IMR-90 (cell line): ENCODE measurements at regions not wholly inside any gene's neighbourhood (a gene's known extent, or its start where the extent isn't known, plus 50 kb on each side); places are given as distances from the start of the nearest gene placed in this dataset.

ENCODE experiments used
- ATAC-seq: fragments of 200-7000 bp; cut with Tn5 transposase; 2 replicates; pipeline ENCODE4 v1.9.1; 2020; ENCODE audit warnings: low read depth, mild to moderate bottlenecking, moderate library complexity
- BruUV-seq: library from RNA; stranded (reverse); fragments of 400-500 nt; replicated peaks from 2 replicates; lab custom pipeline; 2021; lab: Mats Ljungman, UMichigan
- CTCF ChIA-PET: fragments of 300-600 bp; formaldehyde crosslinking; extraction: SDS; loops from one replicate; lab custom pipeline; 2021; ENCODE audit warnings: antibody characterized with exemption; lab: Yijun Ruan, JAX
- POLR2A ChIA-PET: fragments of 300-600 bp; sonication (Branson Sonifier 250); formaldehyde crosslinking; loops from one replicate; lab custom pipeline; 2022; ENCODE audit warnings: antibody characterized with exemption; ENCODE audit not compliant: unreplicated experiment; lab: Charles Lee
- DNase-seq: peaks from one replicate; pipeline ENCODE4 v3.0.0; 2013
- H2AFZ ChIP-seq: replicated peaks from 2 replicates; pipeline ENCODE3; 2013; ENCODE audit warnings: low read length, mild to moderate bottlenecking; ENCODE audit not compliant: poor library complexity
- H2AK5ac ChIP-seq: 2 replicates; pipeline ENCODE4 v1.6.1; 2013; ENCODE audit warnings: low read depth, low read length, inconsistent platforms
- H2AK9ac ChIP-seq: replicated peaks from 2 replicates; pipeline ENCODE3; 2013; ENCODE audit warnings: mild to moderate bottlenecking, low read depth, low read length, moderate library complexity; ENCODE audit not compliant: poor library complexity
- H2BK120ac ChIP-seq: 2 replicates; pipeline ENCODE4 v1.6.1; 2013; ENCODE audit warnings: low read depth, low read length, inconsistent platforms
- H2BK15ac ChIP-seq: 3 replicates; pipeline ENCODE4 v1.6.1; 2013; ENCODE audit warnings: low read depth, low read length, inconsistent platforms
- H2BK20ac ChIP-seq: 2 replicates; pipeline ENCODE4 v1.6.1; 2013; ENCODE audit warnings: low read depth, mild to moderate bottlenecking, inconsistent platforms, low read length, moderate library complexity
- H2BK5ac ChIP-seq: 2 replicates; pipeline ENCODE4 v1.6.1; 2013; ENCODE audit warnings: mild to moderate bottlenecking, low read depth, low read length, inconsistent platforms; ENCODE audit not compliant: poor library complexity, severe bottlenecking
- H3K14ac ChIP-seq: replicated peaks from 2 replicates; pipeline ENCODE4 v1.6.1; 2013; ENCODE audit warnings: low read depth, low read length, inconsistent platforms
- H3K18ac ChIP-seq: 2 replicates; pipeline ENCODE4 v1.6.1; 2013; ENCODE audit warnings: low read depth, low read length, control low read depth
- H3K23ac ChIP-seq: 2 replicates; pipeline ENCODE4 v1.6.1; 2013; ENCODE audit warnings: low read depth, low read length, inconsistent platforms
- H3K27ac ChIP-seq: 2 replicates; pipeline ENCODE4 v1.5.1; 2013; ENCODE audit warnings: mild to moderate bottlenecking, control low read depth, low read length; ENCODE audit not compliant: insufficient read depth
- H3K27me3 ChIP-seq: 2 replicates; pipeline ENCODE4 v1.6.1; 2013; ENCODE audit warnings: low read length; ENCODE audit not compliant: control insufficient read depth, insufficient read depth
- H3K36me3 ChIP-seq: 2 replicates; pipeline ENCODE4 v1.6.1; 2013; ENCODE audit warnings: low read length, mixed read lengths; ENCODE audit not compliant: control insufficient read depth, insufficient read depth
- H3K4ac ChIP-seq: 2 replicates; pipeline ENCODE4 v1.6.1; 2013; ENCODE audit warnings: low read depth, low read length, inconsistent platforms
- H3K4me1 ChIP-seq: 2 replicates; pipeline ENCODE4 v1.6.1; 2013; ENCODE audit warnings: low read length, mixed read lengths; ENCODE audit not compliant: control insufficient read depth, insufficient read depth
- H3K4me2 ChIP-seq: 2 replicates; pipeline ENCODE4 v1.6.1; 2013; ENCODE audit warnings: low read depth, mild to moderate bottlenecking, control low read depth, low read length, moderate library complexity
- H3K4me3 ChIP-seq: 2 replicates; pipeline ENCODE4 v1.5.1; 2013; ENCODE audit warnings: low read depth, mild to moderate bottlenecking, control low read depth, low read length, moderate library complexity; ENCODE audit not compliant: insufficient read depth
- H3K56ac ChIP-seq: 2 replicates; pipeline ENCODE4 v1.6.1; 2013; ENCODE audit warnings: low read length, inconsistent platforms; ENCODE audit not compliant: insufficient read depth; ENCODE audit errors: extremely low read depth
- H3K79me1 ChIP-seq, 2 experiments: 2 replicates each; pipeline ENCODE4 v1.6.1; 2013; ENCODE audit warnings: low read length in 2 of 2, inconsistent platforms in 1 of 2, low read depth in 1 of 2
- H3K9ac ChIP-seq: 2 replicates; pipeline ENCODE4 v1.6.1; 2013; ENCODE audit warnings: low read depth, low read length, control low read depth
- H3K9me1 ChIP-seq: 2 replicates; pipeline ENCODE4 v1.6.1; 2013; ENCODE audit warnings: low read length, inconsistent platforms; ENCODE audit not compliant: insufficient read depth
- H3K9me3 ChIP-seq: 2 replicates; pipeline ENCODE4 v1.6.1; 2013; ENCODE audit warnings: low read length; ENCODE audit not compliant: control insufficient read depth, insufficient read depth
- H4K20me1 ChIP-seq: 2 replicates; pipeline ENCODE4 v1.6.1; 2013; ENCODE audit warnings: low read length, inconsistent platforms; ENCODE audit not compliant: insufficient read depth
- H4K5ac ChIP-seq: 2 replicates; pipeline ENCODE4 v1.6.1; 2013; ENCODE audit warnings: mild to moderate bottlenecking, low read depth, low read length, control low read depth
- H4K8ac ChIP-seq, 2 experiments: 2 replicates each; pipeline ENCODE4 v1.6.1; 2013; ENCODE audit warnings: low read depth in 2 of 2, low read length in 2 of 2, control low read depth in 1 of 2, inconsistent platforms in 1 of 2
- H4K91ac ChIP-seq: 2 replicates; pipeline ENCODE4 v1.6.1; 2013; ENCODE audit warnings: low read depth, low read length, inconsistent platforms; ENCODE audit not compliant: insufficient read depth
- CEBPB ChIP-seq: IDR thresholded peaks from 2 replicates; pipeline ENCODE4 v1.6.1; 2012; ENCODE audit warnings: low read depth, low read length, improper control_type of control experiment
- MAFK ChIP-seq: IDR thresholded peaks from 2 replicates; pipeline ENCODE4 v1.6.1; 2012; ENCODE audit warnings: low read depth, low read length, improper control_type of control experiment
- RAD21 ChIP-seq: IDR thresholded peaks from 2 replicates; pipeline ENCODE4 v1.6.1; 2012; ENCODE audit warnings: low read length, improper control_type of control experiment
- WGBS, 2 experiments: methylation state at CpG; one replicate each; pipeline versions ENCODE4 v1.1.5 to v1.1.7; 2013; ENCODE audit warnings: missing lambda C conversion rate in 2 of 2; ENCODE audit not compliant: insufficient read length in 1 of 2; ENCODE audit errors: extremely low coverage in 2 of 2; 5-methylcytosine and 5-hydroxymethylcytosine counted together
- dilution Hi-C: fragments of 300-500 bp; cut with HindIII; formaldehyde crosslinking; loops from one replicate; pipeline ENCODE4 v1.14.3; 2018; ENCODE audit warnings: low sequenced_read_pairs; ENCODE audit not compliant: unreplicated experiment
- in situ Hi-C: fragments of 300-500 bp; cut with MboI; formaldehyde crosslinking; loops from 3 replicates; pipeline ENCODE4 v1.14.3; 2019; ENCODE audit warnings: low sequenced_read_pairs, inconsistent platforms, mixed read lengths
- intact Hi-C: fragments of 100-400 bp; cut with micrococcal nuclease; formaldehyde crosslinking; loops from 2 replicates; pipeline ENCODE4 v1.10.0; 2022

GRCh38 chr3:99176169-99176964 is 274.9 kb upstream of the DCBLD2 start:
- 0 out of 2 replicates have a peak, but pooled peaks have one; percentile 14 for ATAC-seq

More at GRCh38 chr3:99176169-99176964, 274.9 kb upstream of the DCBLD2 start:
- Histone ChIP-seq H4K8ac (no peak overlapping the region), H4K20me1 (no peaks in the 10 kb centered on the region), H3K56ac (no peak overlapping the region), H2BK120ac (no peak overlapping the region), H3K27me3 (no peaks in the 10 kb centered on the region), H3K9ac (no peak overlapping the region), H3K79me1 (no peaks in the 10 kb centered on the region), H3K4me2 (peak overlapping the region; percentile 27; the same call in 1 of the 2 replicates), H3K36me3 (no peaks in the 10 kb centered on the region), H3K4me1 (no peaks in the 10 kb centered on the region), H2BK15ac (no peak overlapping the region), H2AK9ac (no peak overlapping the region), H2BK5ac (no peak overlapping the region), H3K9me1 (peaks cover 12% of the 10 kb centered on the region; the same call in 1 of the 2 replicates), H3K23ac (no peak overlapping the region; the same call in 1 of the 2 replicates), H4K5ac (no peak overlapping the region), H3K9me3 (0 out of 2 replicates have a peak, but pooled peaks cover 2% of the 10 kb centered on the region), H3K4ac (no peak overlapping the region), H3K18ac (no peak overlapping the region), H3K27ac (no peak overlapping the region), H4K91ac (no peak overlapping the region), H2AFZ (no peak overlapping the region), H3K14ac (no peak overlapping the region), H2BK20ac (no peak overlapping the region), H2AK5ac (no peak overlapping the region), H3K4me3 (no peak overlapping the region)
- dilution Hi-C loops, result no loop called here
- peak; percentile 39 for DNase-seq
- TF ChIP-seq MAFK (peak; percentile 96), CEBPB (peak; percentile 80), RAD21 (no peak)
- WGBS, 2 experiments, result no CpG with 5 or more reads among the region's 4 CpGs
- POLR2A ChIA-PET, result no interaction called here
- intact Hi-C loops, result no loop called here
- BruUV-seq, result no TSS peak
- CTCF ChIA-PET, result no interaction called here
- in situ Hi-C loops, result loop anchor here (10.0 kb wide), 1 partner anchor 578 kb away; no protein-coding TSS in a partner anchor
